ENCODE measurements at regions not wholly inside any gene's neighbourhood (a gene's known extent, or its start where the extent isn't known, plus 50 kb on each side); places are given as distances from the start of the nearest gene placed in this dataset.
A peak's percentile ranks its signal among the peaks of the same experiment; 100 is the strongest.
"Not testable (repeated sequence)": the region's sequence is repeated elsewhere in the genome, so short reads cannot be mapped to it uniquely, and the experiment has no call there.

- Histone ChIP-seq H3K4me3 (ENCODE audit: low read length) (no peak overlapping the region), H3K4me1 (ENCODE audit: insufficient read depth, low read length) (no peaks in the 10 kb centered on the region), H2AFZ (ENCODE audit: low read depth, low read length) (no peak overlapping the region), H3K9me3 (ENCODE audit: low read length) (no peaks in the 10 kb centered on the region), H3K27me3 (ENCODE audit: insufficient read depth, low read length) (no peaks in the 10 kb centered on the region), H3K36me3 (ENCODE audit: insufficient read depth, low read length) (no peaks in the 10 kb centered on the region)
These were observed 925.5 kb downstream of the LRFN5 start for GRCh38 chr14:42532194-42532593.

GRCh38 chr14:42527141-42527540 is 920.5 kb downstream of the LRFN5 start:
- H3K9me3 ChIP-seq (ENCODE audit: low read length): no peaks in the 10 kb centered on the region
- H3K27me3 ChIP-seq (ENCODE audit: insufficient read depth, low read length): no peaks in the 10 kb centered on the region
- H3K4me1 ChIP-seq (ENCODE audit: insufficient read depth, low read length): peaks cover 20% of the 10 kb centered on the region
- H2AFZ ChIP-seq (ENCODE audit: low read depth, low read length): no peak overlapping the region
- H3K4me3 ChIP-seq (ENCODE audit: low read length): no peak overlapping the region
- no peaks in the 10 kb centered on the region for H3K36me3 ChIP-seq (ENCODE audit: insufficient read depth, low read length)

GRCh38 chr14:42523666-42524065 is 917.0 kb downstream of the LRFN5 start:
- H2AFZ ChIP-seq (ENCODE audit: low read depth, low read length): no peak overlapping the region
- H3K4me1 ChIP-seq (ENCODE audit: insufficient read depth, low read length): peaks cover 20% of the 10 kb centered on the region
- no peaks in the 10 kb centered on the region for H3K9me3 ChIP-seq (ENCODE audit: low read length)
- H3K27me3 ChIP-seq (ENCODE audit: insufficient read depth, low read length): no peaks in the 10 kb centered on the region
- H3K36me3 ChIP-seq (ENCODE audit: insufficient read depth, low read length): no peaks in the 10 kb centered on the region
- H3K4me3 ChIP-seq (ENCODE audit: low read length): no peak overlapping the region

GRCh38 chr14:42517806-42518500 is 911.3 kb downstream of the LRFN5 start:
- Histone ChIP-seq H3K27me3 (ENCODE audit: insufficient read depth, low read length) (no peaks in the 10 kb centered on the region), H3K36me3 (ENCODE audit: insufficient read depth, low read length) (no peaks in the 10 kb centered on the region), H3K4me3 (ENCODE audit: low read length) (no peak overlapping the region), H3K4me1 (ENCODE audit: insufficient read depth, low read length) (no peaks in the 10 kb centered on the region), H2AFZ (ENCODE audit: low read depth, low read length) (no peak overlapping the region), H3K9me3 (ENCODE audit: low read length) (no peaks in the 10 kb centered on the region)

GRCh38 chr14:42513837-42514236 is 907.2 kb downstream of the LRFN5 start:
- H3K4me3 ChIP-seq (ENCODE audit: low read length): no peak overlapping the region
- H3K36me3 ChIP-seq (ENCODE audit: insufficient read depth, low read length): no peaks in the 10 kb centered on the region
- peak overlapping the region; percentile 47 for H2AFZ ChIP-seq (ENCODE audit: low read depth, low read length)
- no peaks in the 10 kb centered on the region for H3K27me3 ChIP-seq (ENCODE audit: insufficient read depth, low read length)
- H3K9me3 ChIP-seq (ENCODE audit: low read length): no peaks in the 10 kb centered on the region
- H3K4me1 ChIP-seq (ENCODE audit: insufficient read depth, low read length): no peaks in the 10 kb centered on the region

- Histone ChIP-seq H3K4me3 (ENCODE audit: low read length) (no peak overlapping the region), H2AFZ (ENCODE audit: low read depth, low read length) (no peak overlapping the region), H3K4me1 (ENCODE audit: insufficient read depth, low read length) (no peaks in the 10 kb centered on the region), H3K27me3 (ENCODE audit: insufficient read depth, low read length) (no peaks in the 10 kb centered on the region), H3K9me3 (ENCODE audit: low read length) (no peaks in the 10 kb centered on the region), H3K36me3 (ENCODE audit: insufficient read depth, low read length) (no peaks in the 10 kb centered on the region)
These were observed 903.4 kb downstream of the LRFN5 start for GRCh38 chr14:42510071-42510470.

GRCh38 chr14:42508209-42508946 is 901.7 kb downstream of the LRFN5 start:
- H3K4me3 ChIP-seq (ENCODE audit: low read length): no peak overlapping the region

GRCh38 chr14:42504433-42504832 is 897.8 kb downstream of the LRFN5 start:
- no peak overlapping the region for H2AFZ ChIP-seq (ENCODE audit: low read depth, low read length)
- no peaks in the 10 kb centered on the region for H3K4me1 ChIP-seq (ENCODE audit: insufficient read depth, low read length)
- no peaks in the 10 kb centered on the region for H3K9me3 ChIP-seq (ENCODE audit: low read length)
- no peak overlapping the region for H3K4me3 ChIP-seq (ENCODE audit: low read length)
- H3K36me3 ChIP-seq (ENCODE audit: insufficient read depth, low read length): no peaks in the 10 kb centered on the region
- H3K27me3 ChIP-seq (ENCODE audit: insufficient read depth, low read length): no peaks in the 10 kb centered on the region

More at GRCh38 chr14:42508209-42508946, 901.7 kb downstream of the LRFN5 start:
- Histone ChIP-seq H2AFZ (ENCODE audit: low read depth, low read length) (no peak overlapping the region), H3K4me1 (ENCODE audit: insufficient read depth, low read length) (no peaks in the 10 kb centered on the region), H3K27me3 (ENCODE audit: insufficient read depth, low read length) (no peaks in the 10 kb centered on the region), H3K36me3 (ENCODE audit: insufficient read depth, low read length) (no peaks in the 10 kb centered on the region), H3K9me3 (ENCODE audit: low read length) (no peaks in the 10 kb centered on the region)

GRCh38 chr14:42499137-42499536 is 892.5 kb downstream of the LRFN5 start:
- Histone ChIP-seq H3K9me3 (ENCODE audit: low read length) (no peaks in the 10 kb centered on the region), H3K4me1 (ENCODE audit: insufficient read depth, low read length) (no peaks in the 10 kb centered on the region), H2AFZ (ENCODE audit: low read depth, low read length) (no peak overlapping the region), H3K36me3 (ENCODE audit: insufficient read depth, low read length) (no peaks in the 10 kb centered on the region), H3K4me3 (ENCODE audit: low read length) (no peak overlapping the region), H3K27me3 (ENCODE audit: insufficient read depth, low read length) (no peaks in the 10 kb centered on the region)

GRCh38 chr14:42490536-42490935 is 883.9 kb downstream of the LRFN5 start:
- Histone ChIP-seq H2AFZ (ENCODE audit: low read depth, low read length) (no peak overlapping the region), H3K36me3 (ENCODE audit: insufficient read depth, low read length) (no peaks in the 10 kb centered on the region)

GRCh38 chr14:42488965-42489364 is 882.3 kb downstream of the LRFN5 start:
- H3K9me3 ChIP-seq (ENCODE audit: low read length): no peaks in the 10 kb centered on the region
- H3K4me3 ChIP-seq (ENCODE audit: low read length): no peak overlapping the region
- H3K36me3 ChIP-seq (ENCODE audit: insufficient read depth, low read length): no peaks in the 10 kb centered on the region

More at GRCh38 chr14:42490536-42490935, 883.9 kb downstream of the LRFN5 start:
- Histone ChIP-seq H3K9me3 (ENCODE audit: low read length) (no peaks in the 10 kb centered on the region), H3K4me1 (ENCODE audit: insufficient read depth, low read length) (no peaks in the 10 kb centered on the region), H3K27me3 (ENCODE audit: insufficient read depth, low read length) (no peaks in the 10 kb centered on the region), H3K4me3 (ENCODE audit: low read length) (no peak overlapping the region)

GRCh38 chr14:42482345-42482971 is 875.8 kb downstream of the LRFN5 start:
- H3K4me1 ChIP-seq (ENCODE audit: insufficient read depth, low read length); H2AFZ ChIP-seq (ENCODE audit: low read depth, low read length); H3K9me3 ChIP-seq (ENCODE audit: low read length); H3K36me3 ChIP-seq (ENCODE audit: insufficient read depth, low read length); H3K27me3 ChIP-seq (ENCODE audit: insufficient read depth, low read length); H3K4me3 ChIP-seq (ENCODE audit: low read length): not testable (repeated sequence)

More at GRCh38 chr14:42488965-42489364, 882.3 kb downstream of the LRFN5 start:
- Histone ChIP-seq H2AFZ (ENCODE audit: low read depth, low read length) (no peak overlapping the region), H3K27me3 (ENCODE audit: insufficient read depth, low read length) (no peaks in the 10 kb centered on the region), H3K4me1 (ENCODE audit: insufficient read depth, low read length) (no peaks in the 10 kb centered on the region)

- H3K4me3 ChIP-seq (ENCODE audit: low read length); H2AFZ ChIP-seq (ENCODE audit: low read depth, low read length); H3K36me3 ChIP-seq (ENCODE audit: insufficient read depth, low read length); H3K27me3 ChIP-seq (ENCODE audit: insufficient read depth, low read length); H3K9me3 ChIP-seq (ENCODE audit: low read length); H3K4me1 ChIP-seq (ENCODE audit: insufficient read depth, low read length): not testable (repeated sequence)
These were observed 875.0 kb downstream of the LRFN5 start for GRCh38 chr14:42481714-42482113.

All from neuron (in vitro differentiated cells).